ENCODE measurements at regions not wholly inside any gene's neighbourhood (a gene's known extent, or its start where the extent isn't known, plus 50 kb on each side); places are given as distances from the start of the nearest gene placed in this dataset.

DNA sequence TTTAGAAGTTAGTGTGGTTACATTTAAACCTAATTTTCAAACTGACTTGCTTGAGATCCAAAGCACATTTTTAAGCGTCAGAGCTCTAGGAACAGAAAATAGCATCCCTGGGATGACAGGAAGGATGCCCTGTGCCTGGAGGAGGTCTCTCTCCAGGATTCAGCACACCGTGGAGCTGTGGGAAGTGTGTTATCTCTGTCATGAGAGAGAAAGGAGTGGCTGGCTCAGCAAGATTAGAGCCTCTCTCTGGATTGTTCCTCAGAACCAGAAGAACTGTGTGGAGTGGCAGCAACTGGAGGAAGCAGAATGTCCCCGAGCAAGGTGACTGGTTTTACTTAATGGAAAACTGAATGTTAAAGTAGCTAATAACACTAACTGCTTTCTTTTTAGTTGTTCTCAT, 233.6 kb upstream of the TGFBR2 start:
- DNase-seq = no peak

GRCh38 chr3:30384546-30385072, 221.8 kb upstream of the TGFBR2 start:
- DNase-seq = no peak

DNA sequence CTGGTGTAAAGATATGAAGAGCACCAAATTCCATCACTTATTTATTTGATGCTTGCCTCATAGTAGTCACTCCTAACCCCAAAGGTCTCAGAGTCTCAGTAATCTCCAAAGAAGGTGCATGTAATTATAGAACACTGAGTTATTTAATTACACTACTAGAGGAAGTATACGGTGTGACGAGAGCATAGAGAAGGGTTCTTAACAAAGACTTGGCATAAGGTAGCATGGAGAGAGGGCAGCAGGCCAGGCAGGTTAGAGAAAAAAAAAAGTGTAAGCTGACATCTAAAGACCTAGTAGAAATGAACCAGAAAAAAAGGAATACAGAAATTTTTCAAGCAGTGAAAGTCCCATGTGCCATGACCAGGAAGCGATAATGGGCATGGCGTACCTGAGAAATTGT, 213.3 kb upstream of the TGFBR2 start:
- DNase-seq = no peak

DNA sequence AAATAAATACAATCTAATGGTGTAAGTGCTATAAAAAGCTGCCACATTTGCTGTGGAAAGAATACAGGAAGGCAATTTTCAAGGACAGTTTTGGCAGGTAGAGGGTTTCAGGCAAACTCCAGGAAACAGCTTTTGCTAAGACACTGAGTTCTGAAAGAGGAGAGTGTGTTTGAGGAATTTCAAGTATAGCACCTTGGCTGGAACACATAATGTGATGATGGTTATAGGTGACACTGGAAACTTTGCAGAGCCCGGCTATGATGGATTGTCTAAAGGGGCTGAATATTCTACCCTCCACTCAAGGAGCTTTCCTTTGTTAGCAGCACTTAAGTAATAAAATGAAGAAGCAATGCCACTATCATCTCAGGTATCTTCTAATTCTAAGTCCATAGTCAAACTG, 209.4 kb upstream of the TGFBR2 start:
- DNase-seq = no peak

GRCh38 chr3:30399394-30400181, 206.8 kb upstream of the TGFBR2 start:
- DNase-seq = peak; percentile 26

- no peak for DNase-seq
Measured at GRCh38 chr3:30400926-30401325, 205.5 kb upstream of the TGFBR2 start.

- DNase-seq = no peak
Measured at GRCh38 chr3:30401971-30402370, 204.4 kb upstream of the TGFBR2 start.

DNA sequence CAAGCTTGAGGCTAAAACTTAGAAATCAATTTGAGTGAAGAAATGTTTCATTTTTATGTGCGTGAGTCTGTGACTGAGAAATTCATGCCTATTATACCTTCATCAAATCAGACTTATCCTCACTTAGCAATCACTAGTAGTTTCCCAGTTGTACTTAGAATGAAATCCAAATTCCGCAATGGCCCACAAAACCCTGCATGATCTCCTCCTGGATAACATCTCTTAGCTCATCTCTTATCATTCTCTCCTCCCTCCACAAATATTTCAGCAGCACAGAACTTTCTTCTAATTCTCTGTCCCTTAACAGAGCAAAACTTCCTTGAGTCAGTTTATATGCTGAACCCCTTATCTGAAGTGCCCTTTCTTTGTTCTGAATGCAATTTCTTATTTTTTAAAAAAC, 198.8 kb upstream of the TGFBR2 start:
- DNase-seq = no peak

DNA sequence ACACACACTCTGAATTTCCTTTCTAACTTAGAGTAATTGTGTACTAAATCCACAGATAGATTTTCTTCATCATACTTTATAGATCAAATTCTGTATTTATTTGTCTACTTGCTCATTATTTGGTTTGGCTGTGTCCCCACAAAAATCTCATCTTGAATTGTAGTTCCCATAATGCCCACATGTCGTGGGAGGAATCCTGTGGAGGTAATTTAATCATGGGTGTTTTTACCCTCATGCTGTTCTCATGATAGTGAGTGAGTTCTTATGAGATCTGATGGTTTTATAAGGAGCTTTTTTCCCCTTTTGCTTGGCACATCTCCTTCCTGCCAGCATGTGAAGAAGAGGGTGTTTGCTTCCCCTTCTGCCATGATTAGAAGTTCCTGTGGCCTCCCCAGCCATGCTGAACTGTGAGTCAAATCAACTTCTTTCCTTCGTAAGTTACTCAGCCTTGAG, 198.3 kb upstream of the TGFBR2 start:
- DNase-seq = peak; percentile 27

DNA sequence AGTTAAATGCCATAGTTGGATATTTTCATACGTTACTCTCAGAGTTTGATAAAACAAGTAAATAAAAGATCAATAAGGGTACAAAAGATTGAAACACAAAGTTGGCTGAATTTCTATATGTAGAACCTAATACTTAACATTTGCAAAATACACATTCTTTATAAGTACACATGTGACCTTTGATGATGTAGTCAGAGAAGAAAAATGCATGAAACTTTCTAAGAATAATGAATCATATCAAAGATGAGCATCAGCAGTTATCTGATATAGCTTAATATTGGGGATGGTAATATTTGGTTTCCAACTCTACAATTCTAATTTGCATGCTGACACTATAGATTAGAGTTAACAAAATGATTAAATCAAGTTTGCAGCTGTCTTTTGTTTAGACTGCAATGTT, 188.0 kb upstream of the TGFBR2 start:
- peak; percentile 50 for DNase-seq

DNA sequence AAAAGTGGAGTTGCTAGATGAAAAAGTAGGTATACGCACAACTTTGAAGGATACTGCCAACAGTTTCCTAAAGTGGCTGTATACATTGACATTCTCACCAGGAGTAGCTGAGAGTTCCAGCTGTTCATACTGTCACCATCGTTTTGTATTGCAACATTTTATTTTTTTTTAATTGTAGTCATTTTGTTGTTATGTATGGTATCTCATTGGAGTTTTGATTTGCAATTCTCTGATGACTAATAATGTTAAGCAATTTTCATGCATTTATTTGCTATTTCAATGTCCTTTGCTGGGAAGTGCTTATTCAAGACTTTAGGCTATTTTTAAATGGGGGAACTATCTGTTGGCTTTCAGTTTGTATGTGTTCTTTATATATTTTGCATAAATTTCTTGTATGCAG, 185.1 kb upstream of the TGFBR2 start:
- DNase-seq = peak; percentile 70

DNA sequence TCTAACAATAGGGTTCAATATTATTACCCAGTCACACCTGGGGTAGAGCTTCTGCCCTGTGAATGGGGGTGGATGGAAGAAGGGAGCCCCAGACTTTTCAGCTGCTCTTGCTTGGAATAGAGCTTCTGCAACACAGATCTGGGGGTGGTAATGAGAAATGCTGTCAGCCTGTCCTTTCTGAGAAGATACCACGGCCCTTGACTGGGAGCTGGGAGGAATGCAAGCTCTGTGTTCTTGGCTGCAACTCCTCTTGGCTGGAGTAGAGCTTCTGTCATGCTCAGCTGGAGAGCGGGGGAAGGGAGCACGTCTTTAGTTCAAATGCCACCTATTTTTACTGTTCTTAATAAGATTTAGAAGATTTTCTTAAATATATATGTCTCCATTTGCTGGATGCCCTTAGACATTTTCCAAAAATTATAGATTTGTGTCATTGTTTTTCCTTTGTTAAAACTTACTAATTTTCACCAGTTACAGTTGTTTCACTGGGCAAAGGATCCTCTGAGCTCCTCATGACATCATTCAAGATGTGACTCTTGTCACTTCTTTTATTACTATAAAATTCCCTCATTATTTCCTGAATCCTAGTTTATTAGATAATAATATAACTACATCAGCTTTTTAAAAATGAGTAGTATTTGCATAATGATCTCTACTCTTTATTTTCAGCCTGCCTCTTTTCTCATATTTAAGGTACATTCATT, 180.0 kb upstream of the TGFBR2 start:
- DNase-seq = peak; percentile 58

DNA sequence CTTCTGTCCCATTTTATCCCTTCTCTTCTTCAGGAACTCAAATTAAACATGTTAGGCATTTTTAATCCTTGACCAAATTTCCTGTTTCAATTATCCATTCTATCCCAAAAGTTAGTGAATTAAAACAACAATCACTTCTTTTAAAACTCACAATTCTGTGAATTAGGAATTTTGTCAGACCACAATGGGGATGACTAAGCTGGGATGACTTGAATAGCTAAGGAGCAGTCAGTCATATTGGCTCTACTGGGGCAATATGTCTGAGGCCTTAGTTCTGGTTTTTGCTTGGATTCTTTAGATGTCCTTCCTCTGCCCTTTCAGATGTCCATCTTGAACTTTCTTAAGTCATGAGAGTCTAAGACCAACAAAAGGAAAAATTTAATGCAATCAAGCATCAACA, 178.2 kb upstream of the TGFBR2 start:
- peak; percentile 90 for DNase-seq

DNA sequence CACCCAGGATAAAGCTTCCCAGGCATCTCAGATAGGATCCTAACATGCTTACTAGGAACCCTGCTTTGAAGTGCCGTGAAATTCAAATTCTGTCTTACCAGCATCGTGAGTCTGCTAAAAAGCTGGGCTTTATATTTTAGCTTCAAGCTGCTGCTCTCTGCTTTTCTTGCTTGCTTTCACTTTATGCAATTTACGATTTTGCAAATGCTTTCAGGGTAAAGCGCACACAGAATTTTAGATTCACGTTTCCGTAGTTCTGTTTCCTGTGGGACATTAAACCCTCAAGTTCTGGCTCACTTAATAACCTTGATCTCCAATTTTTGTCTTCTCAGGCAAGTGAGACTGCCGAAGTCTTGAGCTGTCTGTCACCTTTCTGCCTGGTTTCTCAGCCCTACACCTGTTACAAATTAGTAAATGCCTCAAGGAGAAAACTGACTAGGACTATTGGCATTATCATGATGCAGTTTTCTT, 170.5 kb upstream of the TGFBR2 start:
- no peak for DNase-seq

DNA sequence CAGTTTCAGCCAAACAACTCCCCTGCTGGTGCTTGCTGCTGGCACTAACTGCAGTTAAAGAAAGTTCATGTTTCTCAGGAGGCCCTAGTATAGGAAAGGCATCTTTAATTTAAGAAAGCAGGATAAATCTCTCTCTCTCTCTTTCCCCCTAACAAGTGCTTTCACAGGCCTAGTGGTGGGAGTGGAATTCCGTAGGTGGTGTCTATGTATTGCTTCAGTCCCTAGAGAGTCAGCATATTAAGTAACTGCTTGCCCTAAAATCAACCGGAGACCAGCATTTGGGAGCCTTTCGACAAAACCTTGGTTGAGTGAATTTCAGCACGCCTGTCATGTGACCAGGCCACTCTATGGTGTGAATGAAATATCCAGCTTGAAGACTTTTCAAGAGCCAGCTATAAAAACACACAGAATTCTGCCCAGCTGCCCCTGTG, 169.2 kb upstream of the TGFBR2 start:
- DNase-seq = peak; percentile 44

DNA sequence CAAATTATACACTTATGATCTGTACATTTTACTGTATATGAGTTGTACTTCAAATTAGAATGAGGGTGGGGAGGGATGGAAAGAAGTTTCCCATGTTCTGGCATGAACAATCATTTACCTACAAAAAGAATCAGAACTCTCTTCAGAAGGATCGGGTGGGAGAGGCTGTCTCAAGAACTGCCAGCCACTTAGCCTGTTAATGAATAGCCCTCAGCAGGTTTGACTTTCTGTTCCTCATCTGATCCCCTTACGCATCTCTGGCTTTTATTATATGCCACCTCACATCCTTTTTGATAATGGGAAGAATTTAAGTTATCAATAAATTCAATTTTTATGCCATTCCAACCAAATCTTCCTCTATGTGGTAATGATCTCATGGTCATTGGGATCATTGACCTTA, 168.3 kb upstream of the TGFBR2 start:
- DNase-seq = no peak

- no peak for DNase-seq
Measured at GRCh38 chr3:30439451-30440053, 166.8 kb upstream of the TGFBR2 start.

DNA sequence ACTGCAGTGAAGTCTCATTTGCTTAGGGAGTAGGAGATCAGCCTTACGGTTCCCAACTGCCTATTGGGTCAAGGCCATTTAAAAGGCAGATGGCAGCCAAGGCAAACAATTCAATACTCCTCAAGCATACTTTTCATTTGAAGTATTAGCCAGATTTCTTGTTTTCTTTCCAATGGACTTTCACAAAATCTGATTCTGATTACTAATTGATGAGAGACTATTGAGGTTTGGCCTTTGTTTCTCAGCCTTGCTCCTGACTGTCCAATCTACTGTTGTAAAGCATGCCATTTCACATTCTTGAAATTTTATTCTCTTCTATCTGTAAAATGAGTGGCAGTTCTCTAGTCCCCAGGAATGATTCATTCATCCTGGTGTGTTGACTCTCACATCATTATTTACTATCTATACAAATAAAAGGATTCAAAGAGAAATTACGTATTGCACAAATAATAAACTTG, 166.2 kb upstream of the TGFBR2 start:
- peak; percentile 51 for DNase-seq

- DNase-seq = no peak
Measured at GRCh38 chr3:30440880-30441279, 165.5 kb upstream of the TGFBR2 start.

DNA sequence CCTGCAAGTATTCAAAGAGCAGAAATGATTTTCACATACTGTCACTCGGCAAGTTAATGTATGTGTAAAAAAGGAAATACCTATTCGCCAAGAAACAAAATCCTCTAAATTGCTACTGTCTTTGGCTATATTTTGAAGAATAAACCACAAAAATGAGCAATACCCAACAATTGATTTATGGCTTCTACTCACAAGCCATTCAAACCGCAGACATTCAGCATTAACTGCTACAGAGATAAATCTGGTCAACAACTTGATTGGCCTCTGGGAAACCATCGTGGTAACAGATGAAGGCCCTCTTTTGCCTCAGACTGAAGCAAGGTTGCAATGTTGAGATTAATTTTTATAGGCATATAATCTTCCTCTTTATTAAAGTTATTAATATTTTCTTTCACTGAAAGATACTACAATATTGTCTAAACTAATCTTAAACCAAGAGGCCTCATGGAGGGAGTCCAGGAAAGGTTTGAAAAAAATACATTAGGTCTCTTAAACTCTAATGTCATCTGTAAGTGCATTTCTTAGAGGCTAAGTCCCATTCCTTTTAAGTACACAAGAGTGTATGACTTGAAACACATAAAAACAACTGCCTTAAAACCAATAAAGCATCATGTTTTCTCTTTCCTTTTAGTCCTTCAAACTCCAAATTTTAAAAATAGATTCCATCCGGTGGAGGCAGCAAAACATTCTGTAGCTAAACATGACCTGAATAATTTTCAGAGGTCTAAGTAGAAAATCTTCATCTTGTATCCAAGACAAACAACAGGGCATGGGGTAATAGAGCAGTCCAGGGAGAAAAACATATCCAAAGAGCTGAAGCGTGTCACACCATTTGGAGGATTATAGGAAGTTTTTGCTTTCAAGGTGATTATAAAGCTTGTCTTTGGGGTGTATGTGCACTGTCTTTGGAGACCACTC, 162.4 kb upstream of the TGFBR2 start:
- no peak for DNase-seq

- DNase-seq = no peak
Measured at GRCh38 chr3:30448450-30449289, 157.7 kb upstream of the TGFBR2 start.

Data from fibroblast of skin of back (primary cell).